ENCODE measurements at regions not wholly inside any gene's neighbourhood (a gene's known extent, or its start where the extent isn't known, plus 50 kb on each side); places are given as distances from the start of the nearest gene placed in this dataset.

DNA sequence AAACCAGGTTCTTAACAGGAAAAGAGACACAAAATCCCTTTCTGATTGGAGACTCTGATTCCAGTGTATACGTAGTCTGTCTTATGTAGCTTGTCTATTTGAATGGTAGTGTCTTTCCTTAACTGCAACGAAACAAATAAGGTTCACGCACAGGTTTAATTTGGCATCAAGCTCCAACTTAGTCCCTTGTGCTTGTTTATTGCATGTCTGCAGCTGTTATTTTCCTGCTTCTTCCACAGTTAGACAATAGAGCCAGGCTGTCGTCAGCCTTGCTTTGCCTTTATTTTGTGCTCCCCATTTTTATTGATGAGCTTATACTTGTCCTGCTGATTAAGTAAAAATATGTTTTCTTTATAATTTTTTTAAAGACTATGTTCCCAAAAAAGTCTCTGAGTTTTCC lies 152.7 kb upstream of the CDIN1 start:
- POLR2A ChIA-PET = no interaction called here
- Histone ChIP-seq H3K4me3 (ENCODE audit: low read depth in 2 of 2, low read length in 2 of 2) (no peak overlapping the region), H3K27ac (ENCODE audit: low read length) (no peak overlapping the region), H3K36me3 (ENCODE audit: control insufficient read depth, insufficient read depth, low read length) (no peaks in the 10 kb centered on the region), H3K4me1 (ENCODE audit: control insufficient read depth, insufficient read depth, low read length) (no peaks in the 10 kb centered on the region), H3K9me3 (ENCODE audit: control insufficient read depth, insufficient read depth, low read depth, low read length) (no peaks in the 10 kb centered on the region), H3K27me3 (ENCODE audit: control insufficient read depth, insufficient read depth, low read length) (no peaks in the 10 kb centered on the region)
- in situ Hi-C loops (cut with HindIII; ENCODE audit: low pct_unique_long_range_greater_than_20kb, low sequenced_read_pairs) (no loop called here), intact Hi-C loops (cut with micrococcal nuclease; ENCODE audit: unreplicated experiment) (no loop called here)
- ATAC-seq (no peak), DNase-seq (ENCODE audit: low read depth, low spot score) (no peak)
- CTCF ChIA-PET = no interaction called here
- TF ChIP-seq SIN3A (IDR thresholded peaks at IDR 0.05; ENCODE audit: borderline replicate concordance, insufficient read depth, low read depth, low read length) = no peak
- TF ChIP-seq TCF7L2 (IDR thresholded peaks at IDR 0.05; ENCODE audit: low read depth, low read length) = no peak
- TF ChIP-seq, protein P1, sequence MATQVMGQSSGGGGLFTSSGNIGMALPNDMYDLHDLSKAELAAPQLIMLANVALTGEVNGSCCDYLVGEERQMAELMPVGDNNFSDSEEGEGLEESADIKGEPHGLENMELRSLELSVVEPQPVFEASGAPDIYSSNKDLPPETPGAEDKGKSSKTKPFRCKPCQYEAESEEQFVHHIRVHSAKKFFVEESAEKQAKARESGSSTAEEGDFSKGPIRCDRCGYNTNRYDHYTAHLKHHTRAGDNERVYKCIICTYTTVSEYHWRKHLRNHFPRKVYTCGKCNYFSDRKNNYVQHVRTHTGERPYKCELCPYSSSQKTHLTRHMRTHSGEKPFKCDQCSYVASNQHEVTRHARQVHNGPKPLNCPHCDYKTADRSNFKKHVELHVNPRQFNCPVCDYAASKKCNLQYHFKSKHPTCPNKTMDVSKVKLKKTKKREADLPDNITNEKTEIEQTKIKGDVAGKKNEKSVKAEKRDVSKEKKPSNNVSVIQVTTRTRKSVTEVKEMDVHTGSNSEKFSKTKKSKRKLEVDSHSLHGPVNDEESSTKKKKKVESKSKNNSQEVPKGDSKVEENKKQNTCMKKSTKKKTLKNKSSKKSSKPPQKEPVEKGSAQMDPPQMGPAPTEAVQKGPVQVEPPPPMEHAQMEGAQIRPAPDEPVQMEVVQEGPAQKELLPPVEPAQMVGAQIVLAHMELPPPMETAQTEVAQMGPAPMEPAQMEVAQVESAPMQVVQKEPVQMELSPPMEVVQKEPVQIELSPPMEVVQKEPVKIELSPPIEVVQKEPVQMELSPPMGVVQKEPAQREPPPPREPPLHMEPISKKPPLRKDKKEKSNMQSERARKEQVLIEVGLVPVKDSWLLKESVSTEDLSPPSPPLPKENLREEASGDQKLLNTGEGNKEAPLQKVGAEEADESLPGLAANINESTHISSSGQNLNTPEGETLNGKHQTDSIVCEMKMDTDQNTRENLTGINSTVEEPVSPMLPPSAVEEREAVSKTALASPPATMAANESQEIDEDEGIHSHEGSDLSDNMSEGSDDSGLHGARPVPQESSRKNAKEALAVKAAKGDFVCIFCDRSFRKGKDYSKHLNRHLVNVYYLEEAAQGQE (IDR thresholded peaks at IDR 0.05; ENCODE audit: insufficient read depth in 1 of 2, low read depth in 2 of 2, low read length in 1 of 2) = no peak
- TF ChIP-seq, protein P2, sequence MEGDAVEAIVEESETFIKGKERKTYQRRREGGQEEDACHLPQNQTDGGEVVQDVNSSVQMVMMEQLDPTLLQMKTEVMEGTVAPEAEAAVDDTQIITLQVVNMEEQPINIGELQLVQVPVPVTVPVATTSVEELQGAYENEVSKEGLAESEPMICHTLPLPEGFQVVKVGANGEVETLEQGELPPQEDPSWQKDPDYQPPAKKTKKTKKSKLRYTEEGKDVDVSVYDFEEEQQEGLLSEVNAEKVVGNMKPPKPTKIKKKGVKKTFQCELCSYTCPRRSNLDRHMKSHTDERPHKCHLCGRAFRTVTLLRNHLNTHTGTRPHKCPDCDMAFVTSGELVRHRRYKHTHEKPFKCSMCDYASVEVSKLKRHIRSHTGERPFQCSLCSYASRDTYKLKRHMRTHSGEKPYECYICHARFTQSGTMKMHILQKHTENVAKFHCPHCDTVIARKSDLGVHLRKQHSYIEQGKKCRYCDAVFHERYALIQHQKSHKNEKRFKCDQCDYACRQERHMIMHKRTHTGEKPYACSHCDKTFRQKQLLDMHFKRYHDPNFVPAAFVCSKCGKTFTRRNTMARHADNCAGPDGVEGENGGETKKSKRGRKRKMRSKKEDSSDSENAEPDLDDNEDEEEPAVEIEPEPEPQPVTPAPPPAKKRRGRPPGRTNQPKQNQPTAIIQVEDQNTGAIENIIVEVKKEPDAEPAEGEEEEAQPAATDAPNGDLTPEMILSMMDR (IDR thresholded peaks at IDR 0.05) = no peak
- TF ChIP-seq POLR2AphosphoS5 (IDR thresholded peaks at IDR 0.05; ENCODE audit: low read depth, low read length) = no peak
- no TSS peak for BruUV-seq (replicated peaks)

DNA sequence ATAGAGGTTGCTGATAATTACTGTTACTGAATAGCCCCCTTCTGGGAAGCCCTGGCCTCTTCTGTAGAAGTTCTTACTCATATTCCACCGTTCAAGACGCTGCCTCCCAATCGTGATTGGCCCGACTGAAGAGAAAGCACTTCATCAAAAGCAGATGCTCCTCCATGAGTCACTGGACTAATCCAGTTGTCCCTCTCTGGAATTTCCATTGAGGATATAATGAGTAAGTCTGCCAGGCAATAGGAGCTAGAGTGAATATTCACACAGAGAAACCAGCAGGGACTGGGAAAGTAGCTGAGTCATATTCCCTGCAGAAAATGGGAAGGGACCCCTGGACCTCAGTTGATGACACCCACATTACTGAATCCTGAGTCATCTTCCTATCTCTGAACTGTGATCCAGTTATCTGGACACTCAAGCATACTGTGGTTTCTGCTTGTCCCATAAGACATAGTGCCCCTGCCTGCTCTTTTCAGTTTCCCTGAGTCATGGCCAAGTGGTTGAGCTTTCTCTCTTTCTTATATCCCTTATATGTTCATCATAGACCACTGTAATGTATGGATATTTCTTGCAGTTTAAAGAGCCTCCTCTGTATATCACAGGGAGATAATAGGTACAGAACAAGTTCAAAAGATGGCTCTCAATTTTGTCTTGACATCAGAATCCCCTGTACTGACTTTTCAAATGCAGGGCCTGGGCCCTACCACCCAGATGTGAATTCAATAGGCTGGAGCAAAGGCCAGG lies 151.2 kb upstream of the CDIN1 start:
- in situ Hi-C loops (cut with HindIII; ENCODE audit: low pct_unique_long_range_greater_than_20kb, low sequenced_read_pairs) (no loop called here), intact Hi-C loops (cut with micrococcal nuclease; ENCODE audit: unreplicated experiment) (no loop called here)
- ATAC-seq (peak; percentile 53; the same call in 1 of the 2 replicates), DNase-seq (ENCODE audit: low read depth, low spot score) (peak; percentile 18)
- Histone ChIP-seq H3K36me3 (ENCODE audit: control insufficient read depth, insufficient read depth, low read length) (no peaks in the 10 kb centered on the region), H3K27me3 (ENCODE audit: control insufficient read depth, insufficient read depth, low read length) (no peaks in the 10 kb centered on the region), H3K9me3 (ENCODE audit: control insufficient read depth, insufficient read depth, low read depth, low read length) (no peaks in the 10 kb centered on the region; the same call in 1 of the 2 replicates), H3K4me3 (ENCODE audit: low read depth in 2 of 2, low read length in 2 of 2) (no peak overlapping the region), H3K4me1 (ENCODE audit: control insufficient read depth, insufficient read depth, low read length) (no peaks in the 10 kb centered on the region), H3K27ac (ENCODE audit: low read length) (no peak overlapping the region)
- BruUV-seq (replicated peaks) = no TSS peak
- TF ChIP-seq SIN3A (IDR thresholded peaks at IDR 0.05; ENCODE audit: borderline replicate concordance, insufficient read depth, low read depth, low read length) = no peak
- TF ChIP-seq POLR2AphosphoS5 (IDR thresholded peaks at IDR 0.05; ENCODE audit: low read depth, low read length) = no peak
- TF ChIP-seq, protein P1 (IDR thresholded peaks at IDR 0.05; ENCODE audit: insufficient read depth in 1 of 2, low read depth in 2 of 2, low read length in 1 of 2) = no peak
- TF ChIP-seq, protein P2 (IDR thresholded peaks at IDR 0.05) = no peak
- TF ChIP-seq TCF7L2 (IDR thresholded peaks at IDR 0.05; ENCODE audit: low read depth, low read length) = no peak
- POLR2A ChIA-PET = no interaction called here
- CTCF ChIA-PET = no interaction called here

Data from Panc1 (cell line).